ENCODE measurements at regions not wholly inside any gene's neighbourhood (a gene's known extent, or its start where the extent isn't known, plus 50 kb on each side); places are given as distances from the start of the nearest gene placed in this dataset.

DNA sequence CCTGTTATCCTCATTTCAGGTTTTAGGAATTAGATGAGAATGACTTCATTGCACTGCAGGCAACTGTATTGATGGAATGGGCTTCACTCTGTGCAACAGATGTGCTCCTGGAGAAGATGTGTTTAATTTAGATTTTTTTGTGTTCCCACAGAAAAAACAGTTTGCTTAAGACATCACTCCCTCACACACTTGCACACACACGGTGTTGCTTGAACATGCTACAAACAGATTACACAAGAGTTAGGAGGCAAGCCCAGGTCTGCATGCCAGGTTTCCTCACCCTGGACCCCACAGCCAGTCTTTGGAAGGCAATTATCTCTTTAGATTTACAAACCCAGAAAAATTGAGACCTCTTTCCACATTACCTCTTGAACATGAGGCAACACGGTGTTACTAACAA, 93.7 kb upstream of the KLHL29 start:
- DNase-seq: no peak

GRCh38 chr2:23292024-23292423, 93.0 kb upstream of the KLHL29 start:
- DNase-seq: no peak

DNA sequence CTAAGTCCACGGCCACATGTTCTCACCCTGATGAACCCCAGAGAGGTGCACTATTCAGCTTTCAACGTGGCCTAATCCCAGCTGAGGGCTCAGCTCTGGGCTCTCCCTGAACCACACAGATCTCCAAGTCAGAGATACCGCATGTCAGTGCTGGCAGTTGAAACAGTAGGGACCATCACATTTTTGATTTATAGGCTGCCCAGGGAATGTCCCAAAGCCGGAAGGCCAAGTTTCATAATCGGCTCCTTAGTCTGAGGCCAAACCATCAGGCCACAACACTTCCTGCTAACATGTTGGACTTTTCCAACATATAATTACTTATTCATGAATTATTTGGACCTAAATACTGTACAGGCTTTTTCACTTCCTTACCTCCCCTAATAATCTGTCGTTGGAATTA, 91.9 kb upstream of the KLHL29 start:
- no peak for DNase-seq

DNA sequence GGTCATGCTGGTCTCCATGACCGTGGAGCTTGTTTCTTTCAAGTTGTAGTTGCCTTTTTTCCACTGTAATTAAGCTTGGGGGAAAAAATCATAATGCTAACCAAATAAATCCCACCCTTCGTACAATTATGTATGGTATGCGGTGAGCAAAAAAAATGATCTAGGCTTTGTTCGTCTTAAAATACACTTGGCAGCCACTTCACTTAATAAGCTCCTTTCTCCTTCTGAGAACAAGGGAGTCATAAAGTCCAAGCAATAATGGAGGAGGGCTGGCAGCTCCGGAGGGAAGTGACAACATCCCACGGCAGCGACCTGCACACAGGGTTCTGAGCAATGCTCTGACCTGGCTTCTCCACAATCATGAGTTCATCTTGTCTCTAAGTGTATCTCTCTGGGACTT, 91.2 kb upstream of the KLHL29 start:
- DNase-seq: no peak

GRCh38 chr2:23294238-23294637, 90.7 kb upstream of the KLHL29 start:
- DNase-seq: no peak

- no peak for DNase-seq
Measured at GRCh38 chr2:23296691-23297090, 88.3 kb upstream of the KLHL29 start.

GRCh38 chr2:23297112-23297511, 87.9 kb upstream of the KLHL29 start:
- no peak for DNase-seq

GRCh38 chr2:23298551-23298950, 86.4 kb upstream of the KLHL29 start:
- no peak for DNase-seq

DNA sequence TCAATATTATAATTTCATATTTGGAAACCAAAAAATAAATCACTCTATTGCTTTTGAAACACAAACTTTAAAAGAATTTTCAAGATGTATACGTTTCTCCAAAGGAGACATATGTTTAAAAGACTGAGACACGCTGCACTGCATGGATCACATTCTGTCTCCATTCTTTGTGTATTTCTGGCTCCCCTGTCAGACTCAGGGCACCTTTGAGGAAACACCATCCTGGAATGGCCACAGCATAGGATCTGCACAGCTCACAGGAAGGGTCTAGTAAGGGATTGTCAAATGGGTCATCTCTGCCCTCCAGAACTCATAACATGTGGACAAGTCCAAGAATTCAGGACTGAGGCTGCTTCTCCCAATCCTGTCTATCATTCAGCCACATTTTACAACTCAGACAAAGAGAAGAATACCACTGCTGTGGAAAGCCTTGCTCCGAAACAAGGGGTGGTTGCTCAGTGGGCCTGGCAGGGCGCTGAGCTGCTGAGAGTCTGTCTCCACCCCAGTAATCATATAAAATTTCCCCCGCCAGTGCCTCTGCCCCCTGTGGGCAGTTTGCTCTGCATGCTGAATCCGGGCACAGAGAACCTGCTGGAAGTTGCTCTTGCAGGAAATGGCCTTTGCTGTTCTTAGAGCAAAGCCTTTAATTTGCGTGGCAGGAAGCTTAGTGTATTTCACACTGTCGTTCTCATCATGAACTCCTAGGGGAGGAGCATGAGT, 85.3 kb upstream of the KLHL29 start:
- no peak for DNase-seq

DNA sequence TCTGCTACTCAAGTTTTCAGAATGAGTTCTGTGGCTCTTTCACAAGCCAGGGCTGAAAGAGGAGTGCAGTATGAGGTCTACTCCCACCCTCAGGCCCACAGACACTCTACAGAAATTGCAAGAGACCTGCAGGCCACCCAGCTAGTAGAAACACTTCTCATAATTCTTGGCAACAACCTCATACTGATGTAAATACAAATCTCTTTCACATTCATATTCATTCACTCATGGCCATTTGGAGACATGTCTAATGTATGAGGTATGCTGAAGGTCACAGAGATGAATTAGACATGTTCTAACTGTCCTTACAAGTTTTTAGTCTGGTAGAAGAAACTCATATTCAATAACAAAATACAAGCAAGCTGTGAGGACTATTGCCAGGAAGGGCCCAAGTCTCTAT, 83.8 kb upstream of the KLHL29 start:
- no peak for DNase-seq

DNA sequence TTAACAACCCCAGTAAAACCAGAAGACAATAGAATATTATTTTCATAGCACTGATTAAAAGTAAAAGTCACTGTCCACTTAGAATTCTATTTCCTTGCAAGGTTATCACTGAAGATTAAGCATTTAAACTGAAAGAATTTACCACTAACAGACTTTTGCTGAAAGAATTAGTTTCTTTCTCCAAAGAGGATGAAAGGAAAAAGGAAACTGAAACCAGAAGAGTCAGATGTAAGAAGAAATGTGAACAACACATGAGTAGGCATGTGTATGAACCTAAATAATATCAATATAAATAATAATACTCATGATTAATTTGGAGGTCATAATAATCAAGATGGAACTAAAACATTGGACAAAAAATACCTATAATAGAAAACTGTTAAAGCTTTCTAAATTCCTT, 82.4 kb upstream of the KLHL29 start:
- no peak for DNase-seq

DNA sequence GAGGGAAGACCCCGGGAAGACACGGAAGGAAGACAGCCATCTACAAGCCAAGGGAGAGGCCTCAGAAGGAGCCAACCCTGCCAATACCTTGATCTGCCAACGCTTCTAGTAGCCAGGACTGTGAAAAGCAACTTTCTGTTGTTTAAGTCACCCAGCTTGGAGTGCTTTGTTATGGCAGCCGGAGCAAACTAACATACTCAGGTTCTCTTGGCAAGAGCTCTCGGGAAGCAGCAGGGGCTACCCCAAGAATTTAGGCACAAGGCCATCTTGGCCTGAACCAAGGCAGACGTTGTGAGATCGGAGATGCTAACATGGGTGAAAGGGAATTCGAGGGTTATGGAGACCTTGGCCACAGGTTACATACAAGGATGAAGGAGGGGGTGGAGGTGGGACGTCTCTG, 78.6 kb upstream of the KLHL29 start:
- no peak for DNase-seq

GRCh38 chr2:23311186-23311585, 73.8 kb upstream of the KLHL29 start:
- DNase-seq: no peak

GRCh38 chr2:23312996-23313606, 71.9 kb upstream of the KLHL29 start:
- DNase-seq: no peak

GRCh38 chr2:23314687-23315086, 70.3 kb upstream of the KLHL29 start:
- no peak for DNase-seq

GRCh38 chr2:23320058-23320457, 64.9 kb upstream of the KLHL29 start:
- no peak for DNase-seq

DNA sequence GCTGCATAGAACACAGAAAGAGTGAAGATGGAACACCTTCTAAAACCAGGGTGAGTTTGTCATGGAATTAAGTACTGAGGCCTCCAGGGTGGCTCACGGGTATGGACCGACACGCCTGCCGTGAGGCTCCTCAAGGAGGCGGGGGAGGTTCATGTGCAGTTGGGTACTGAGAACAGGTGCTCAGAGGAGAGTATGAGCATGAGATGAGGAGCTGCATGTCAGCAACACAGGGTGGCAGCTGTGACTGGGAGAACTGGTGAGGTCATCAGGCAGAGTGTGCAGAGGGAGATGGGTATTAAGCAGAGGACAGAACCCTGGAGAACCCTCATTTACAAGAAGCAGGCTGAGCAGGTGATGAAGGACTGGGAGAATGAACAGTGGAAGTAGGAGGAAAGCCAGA, 63.2 kb upstream of the KLHL29 start:
- DNase-seq: no peak

DNA sequence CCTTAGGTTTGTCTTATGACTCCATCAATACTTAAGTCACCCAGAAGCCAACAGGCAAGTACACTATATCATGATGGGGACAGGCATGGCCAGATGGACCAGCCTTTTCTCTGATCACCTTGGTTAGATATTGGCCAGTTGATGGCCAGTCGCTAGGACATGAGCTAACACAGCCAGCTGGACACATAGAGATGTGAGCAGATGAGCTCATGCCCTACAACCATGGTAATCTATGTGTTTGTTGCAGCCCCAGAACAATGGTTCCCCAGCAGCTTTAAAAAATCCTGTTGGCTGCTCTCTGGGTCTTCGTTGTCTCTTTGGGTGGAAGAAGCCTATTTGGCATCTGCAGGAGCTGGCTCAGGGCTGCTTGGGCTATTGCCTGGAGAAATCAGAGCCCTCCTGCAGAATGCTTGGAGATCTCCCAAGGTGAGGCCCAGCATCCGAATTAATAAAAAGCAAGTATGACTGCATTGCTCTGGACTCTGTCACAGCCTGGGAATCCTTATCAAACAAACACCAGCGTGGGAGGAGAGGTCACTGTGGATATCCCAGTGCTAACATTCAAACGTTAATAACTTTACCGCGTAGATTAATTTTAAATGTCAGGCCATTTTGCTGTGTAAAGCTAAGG, 62.3 kb upstream of the KLHL29 start:
- DNase-seq: no peak

DNA sequence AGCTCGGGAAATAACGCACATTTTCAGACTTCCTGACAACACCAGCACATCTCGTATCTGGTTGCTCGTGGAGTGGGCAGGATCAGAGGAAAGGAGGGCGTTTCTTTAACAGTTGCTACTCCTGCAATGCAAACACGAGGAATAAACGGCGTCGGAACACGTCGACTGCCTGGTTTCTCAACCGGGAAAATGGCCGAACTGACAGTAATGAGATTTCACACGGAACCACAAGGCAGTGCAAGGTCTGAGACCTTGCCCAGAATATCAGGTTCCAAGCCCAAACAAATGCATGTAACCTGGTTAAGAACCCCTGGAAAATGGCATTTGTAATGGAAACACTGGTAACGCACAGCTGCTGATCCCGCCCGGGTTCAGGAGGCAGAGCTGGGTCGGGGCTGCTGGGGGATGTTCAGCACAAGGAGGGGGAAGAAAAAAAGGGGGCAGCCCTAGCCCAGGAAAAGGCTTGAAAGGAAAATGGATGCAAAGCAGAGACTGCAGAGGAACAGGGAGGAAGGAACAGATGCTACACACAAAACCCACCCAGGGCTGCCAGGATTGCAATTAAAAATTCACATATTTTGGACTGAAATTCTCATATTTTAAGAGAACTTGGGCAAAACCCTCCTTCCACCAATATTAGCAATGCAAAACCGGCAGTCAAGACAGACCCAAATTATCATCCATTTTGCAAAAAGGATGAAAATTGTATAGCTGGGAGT, 61.6 kb upstream of the KLHL29 start:
- DNase-seq: no peak

GRCh38 chr2:23323917-23324680, 60.9 kb upstream of the KLHL29 start:
- DNase-seq: no peak

GRCh38 chr2:23326330-23326729, 58.6 kb upstream of the KLHL29 start:
- DNase-seq: no peak

- DNase-seq: no peak
Measured at GRCh38 chr2:23327416-23327815, 57.6 kb upstream of the KLHL29 start.

- DNase-seq: no peak
Measured at GRCh38 chr2:23327887-23328286, 57.1 kb upstream of the KLHL29 start.
